ENCODE measurements at regions not wholly inside any gene's neighbourhood (a gene's known extent, or its start where the extent isn't known, plus 50 kb on each side); places are given as distances from the start of the nearest gene placed in this dataset.
A peak's percentile ranks its signal among the peaks of the same experiment; 100 is the strongest.

DNA sequence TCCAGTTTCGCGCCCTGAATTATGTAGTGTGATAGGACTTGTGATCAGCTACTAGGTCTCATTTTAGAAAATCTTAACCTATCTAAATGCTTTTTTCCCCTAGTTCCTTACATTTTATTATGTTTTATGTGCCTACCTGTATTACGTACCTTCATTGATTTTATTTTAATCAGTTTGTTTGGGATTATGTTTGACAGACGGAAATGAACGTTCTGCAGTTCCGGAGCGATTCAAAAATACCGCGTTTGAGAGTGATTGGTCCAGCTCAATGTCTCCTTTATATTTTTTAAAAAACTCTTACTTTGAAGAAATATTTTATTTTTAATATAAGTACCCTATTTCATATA lies 114.3 kb upstream of the BTN3A2 start:
- H3K9ac ChIP-seq = no peak overlapping the region
- H2AFZ ChIP-seq = no peak overlapping the region
- H3K4me1 ChIP-seq = no peaks in the 10 kb centered on the region
- H3K27me3 ChIP-seq (ENCODE audit: control insufficient read depth, insufficient read depth, low read length) = no peaks in the 10 kb centered on the region
- TF ChIP-seq, protein P1, sequence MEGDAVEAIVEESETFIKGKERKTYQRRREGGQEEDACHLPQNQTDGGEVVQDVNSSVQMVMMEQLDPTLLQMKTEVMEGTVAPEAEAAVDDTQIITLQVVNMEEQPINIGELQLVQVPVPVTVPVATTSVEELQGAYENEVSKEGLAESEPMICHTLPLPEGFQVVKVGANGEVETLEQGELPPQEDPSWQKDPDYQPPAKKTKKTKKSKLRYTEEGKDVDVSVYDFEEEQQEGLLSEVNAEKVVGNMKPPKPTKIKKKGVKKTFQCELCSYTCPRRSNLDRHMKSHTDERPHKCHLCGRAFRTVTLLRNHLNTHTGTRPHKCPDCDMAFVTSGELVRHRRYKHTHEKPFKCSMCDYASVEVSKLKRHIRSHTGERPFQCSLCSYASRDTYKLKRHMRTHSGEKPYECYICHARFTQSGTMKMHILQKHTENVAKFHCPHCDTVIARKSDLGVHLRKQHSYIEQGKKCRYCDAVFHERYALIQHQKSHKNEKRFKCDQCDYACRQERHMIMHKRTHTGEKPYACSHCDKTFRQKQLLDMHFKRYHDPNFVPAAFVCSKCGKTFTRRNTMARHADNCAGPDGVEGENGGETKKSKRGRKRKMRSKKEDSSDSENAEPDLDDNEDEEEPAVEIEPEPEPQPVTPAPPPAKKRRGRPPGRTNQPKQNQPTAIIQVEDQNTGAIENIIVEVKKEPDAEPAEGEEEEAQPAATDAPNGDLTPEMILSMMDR (IDR thresholded peaks at IDR 0.05) = no peak
- peak overlapping the region; percentile 99 for H3K4me2 ChIP-seq (ENCODE audit: low read length)
- H3K79me2 ChIP-seq = no peaks in the 10 kb centered on the region
- H3K4me3 ChIP-seq (ENCODE audit: low read depth, low read length) = peak overlapping the region; percentile 81
- no peak overlapping the region for H3K27ac ChIP-seq
- no peaks in the 10 kb centered on the region for H3K9me3 ChIP-seq (ENCODE audit: control insufficient read depth, low read length)
- H3K36me3 ChIP-seq (ENCODE audit: control insufficient read depth, insufficient read depth, low read length) = no peaks in the 10 kb centered on the region

DNA sequence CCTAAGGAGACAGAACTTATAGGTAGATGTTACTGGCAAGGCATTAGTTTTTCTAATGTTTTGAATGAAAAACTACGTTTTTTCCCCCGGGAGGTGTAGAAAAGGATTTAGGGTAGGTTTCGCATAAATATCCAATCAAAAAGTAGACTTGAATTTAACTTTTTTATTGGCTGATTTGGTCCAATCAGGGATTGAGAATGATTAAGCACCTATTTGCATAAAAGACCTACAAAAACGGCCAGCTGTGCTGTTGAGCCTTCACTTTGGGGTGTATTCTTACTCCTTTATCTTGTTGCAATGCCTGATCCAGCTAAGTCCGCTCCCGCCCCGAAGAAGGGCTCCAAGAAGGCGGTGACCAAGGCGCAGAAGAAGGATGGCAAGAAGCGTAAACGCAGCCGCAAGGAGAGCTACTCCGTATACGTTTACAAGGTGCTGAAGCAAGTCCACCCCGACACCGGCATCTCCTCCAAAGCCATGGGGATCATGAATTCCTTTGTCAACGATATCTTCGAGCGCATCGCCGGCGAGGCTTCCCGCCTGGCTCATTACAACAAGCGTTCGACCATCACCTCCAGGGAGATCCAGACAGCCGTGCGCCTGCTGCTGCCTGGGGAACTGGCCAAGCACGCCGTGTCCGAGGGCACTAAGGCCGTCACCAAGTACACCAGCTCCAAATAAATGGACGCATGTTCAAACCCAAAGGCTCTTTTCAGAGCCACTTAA lies 113.5 kb upstream of the BTN3A2 start:
- Histone ChIP-seq H3K36me3 (ENCODE audit: control insufficient read depth, insufficient read depth, low read length) (no peaks in the 10 kb centered on the region), H3K27me3 (ENCODE audit: control insufficient read depth, insufficient read depth, low read length) (no peaks in the 10 kb centered on the region), H2AFZ (no peak overlapping the region), H3K4me1 (no peaks in the 10 kb centered on the region), H3K79me2 (no peaks in the 10 kb centered on the region), H3K9ac (no peak overlapping the region), H3K27ac (no peak overlapping the region), H3K4me3 (ENCODE audit: low read depth, low read length) (peak overlapping the region; percentile 81), H3K9me3 (ENCODE audit: control insufficient read depth, low read length) (no peaks in the 10 kb centered on the region), H3K4me2 (ENCODE audit: low read length) (peak overlapping the region; percentile 99)
- TF ChIP-seq, protein P1 (IDR thresholded peaks at IDR 0.05) = no peak

DNA sequence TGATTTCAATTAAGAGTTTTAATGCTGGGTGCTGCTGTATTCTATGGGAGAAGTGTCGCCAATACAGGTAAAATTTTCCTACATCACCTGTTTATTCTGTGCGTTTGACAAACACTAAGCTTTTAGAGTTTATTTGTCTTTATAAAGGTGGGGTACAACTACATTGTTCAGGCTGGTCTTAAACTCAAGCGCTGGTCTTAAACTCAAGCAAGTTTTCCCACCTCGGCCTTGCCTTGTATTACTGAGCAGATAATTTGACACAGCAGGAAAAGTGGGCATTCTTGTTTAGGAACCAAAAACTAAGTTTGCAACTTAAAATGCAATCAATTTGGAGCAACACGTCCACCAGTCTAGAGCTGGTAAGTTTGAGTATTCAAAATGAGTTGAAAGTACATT lies 112.9 kb upstream of the BTN3A2 start:
- TF ChIP-seq, protein P1 (IDR thresholded peaks at IDR 0.05) = no peak
- Histone ChIP-seq H3K4me3 (ENCODE audit: low read depth, low read length) (peak overlapping the region; percentile 81), H3K4me1 (no peaks in the 10 kb centered on the region), H3K36me3 (ENCODE audit: control insufficient read depth, insufficient read depth, low read length) (no peaks in the 10 kb centered on the region), H3K27ac (no peak overlapping the region), H3K4me2 (ENCODE audit: low read length) (peak overlapping the region; percentile 99), H3K79me2 (no peaks in the 10 kb centered on the region), H3K9ac (no peak overlapping the region), H2AFZ (no peak overlapping the region), H3K9me3 (ENCODE audit: control insufficient read depth, low read length) (no peaks in the 10 kb centered on the region), H3K27me3 (ENCODE audit: control insufficient read depth, insufficient read depth, low read length) (no peaks in the 10 kb centered on the region)

DNA sequence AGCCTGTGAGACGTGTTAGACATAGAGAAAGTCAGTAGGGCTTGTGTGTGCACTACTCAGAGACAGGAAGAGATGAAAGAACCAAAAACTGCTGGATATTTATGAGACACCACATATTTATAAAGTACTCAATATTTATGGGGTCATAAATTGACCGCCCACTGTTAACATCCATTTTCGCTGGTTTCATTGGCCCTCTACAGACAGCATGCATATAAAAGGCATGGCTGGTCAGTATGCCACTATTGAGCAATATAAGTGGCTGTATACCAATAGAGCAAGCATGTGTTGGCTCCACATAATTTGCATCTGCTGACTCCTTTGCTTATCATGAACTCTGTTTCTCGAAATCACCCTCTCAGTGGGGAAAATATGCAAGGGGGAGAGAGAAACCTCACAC lies 110.3 kb upstream of the BTN3A2 start:
- H3K27me3 ChIP-seq (ENCODE audit: control insufficient read depth, insufficient read depth, low read length) = no peaks in the 10 kb centered on the region
- no peak overlapping the region for H3K27ac ChIP-seq
- H3K9me3 ChIP-seq (ENCODE audit: control insufficient read depth, low read length) = no peaks in the 10 kb centered on the region
- TF ChIP-seq, protein P1 (IDR thresholded peaks at IDR 0.05) = no peak
- H3K4me2 ChIP-seq (ENCODE audit: low read length) = no peak overlapping the region
- no peak overlapping the region for H3K9ac ChIP-seq
- no peak overlapping the region for H2AFZ ChIP-seq
- H3K4me1 ChIP-seq = no peaks in the 10 kb centered on the region
- no peaks in the 10 kb centered on the region for H3K79me2 ChIP-seq
- H3K36me3 ChIP-seq (ENCODE audit: control insufficient read depth, insufficient read depth, low read length) = no peaks in the 10 kb centered on the region
- no peak overlapping the region for H3K4me3 ChIP-seq (ENCODE audit: low read depth, low read length)

DNA sequence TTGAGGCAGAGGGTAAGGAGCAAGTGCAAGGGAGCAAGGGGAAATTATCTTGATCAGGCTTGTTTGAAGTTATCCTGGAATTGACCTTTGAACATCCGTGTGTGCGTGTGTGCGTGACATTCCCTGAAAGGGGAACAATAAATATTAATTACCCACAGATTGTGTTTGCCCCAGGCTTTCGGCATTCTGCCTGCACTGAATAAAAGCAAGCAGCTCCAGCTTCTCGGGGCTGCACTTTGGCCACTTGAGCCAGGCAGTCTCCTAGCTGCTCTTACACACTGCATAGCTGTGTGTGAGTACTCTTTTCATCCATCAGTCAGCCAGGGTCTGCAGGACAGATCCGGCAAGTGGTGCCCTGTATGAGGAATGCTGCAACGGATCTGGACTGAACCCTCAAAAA lies 107.7 kb upstream of the BTN3A2 start:
- Histone ChIP-seq H2AFZ (no peak overlapping the region), H3K9me3 (ENCODE audit: control insufficient read depth, low read length) (no peaks in the 10 kb centered on the region), H3K4me2 (ENCODE audit: low read length) (no peak overlapping the region), H3K4me3 (ENCODE audit: low read depth, low read length) (no peak overlapping the region), H3K79me2 (no peaks in the 10 kb centered on the region), H3K9ac (no peak overlapping the region), H3K27me3 (ENCODE audit: control insufficient read depth, insufficient read depth, low read length) (no peaks in the 10 kb centered on the region), H3K36me3 (ENCODE audit: control insufficient read depth, insufficient read depth, low read length) (no peaks in the 10 kb centered on the region), H3K4me1 (no peaks in the 10 kb centered on the region), H3K27ac (no peak overlapping the region)
- TF ChIP-seq, protein P1 (IDR thresholded peaks at IDR 0.05) = no peak
